IPS-20b (cell line): ENCODE measurements at regions not wholly inside any gene's neighbourhood (a gene's known extent, or its start where the extent isn't known, plus 50 kb on each side); places are given as distances from the start of the nearest gene placed in this dataset.

Experiments used
- H3K27ac ChIP-seq: one replicate; pipeline ENCODE4 v1.5.1; 2013; ENCODE audit warnings: low read length
- H3K27me3 ChIP-seq: 2 replicates; pipeline ENCODE4 v1.6.1; 2013; ENCODE audit warnings: mild to moderate bottlenecking, low read length, inconsistent platforms; ENCODE audit not compliant: insufficient read depth
- H3K36me3 ChIP-seq: 2 replicates; pipeline ENCODE4 v1.6.1; 2013; ENCODE audit warnings: low read depth, mild to moderate bottlenecking, inconsistent platforms, low read length, moderate library complexity; ENCODE audit not compliant: insufficient read depth
- H3K4me1 ChIP-seq: 2 replicates; pipeline ENCODE4 v1.6.1; 2013; ENCODE audit warnings: mild to moderate bottlenecking, control low read depth, inconsistent platforms, low read length, moderate library complexity; ENCODE audit not compliant: insufficient read depth
- H3K4me3 ChIP-seq: 2 replicates; pipeline ENCODE4 v1.5.1; 2013; ENCODE audit warnings: mild to moderate bottlenecking, low read length, inconsistent platforms
- H3K9ac ChIP-seq: 2 replicates; pipeline ENCODE4 v1.6.1; 2013; ENCODE audit warnings: low read depth, mild to moderate bottlenecking, inconsistent platforms, low read length, moderate library complexity
- H3K9me3 ChIP-seq: 2 replicates; pipeline ENCODE4 v1.6.1; 2013; ENCODE audit warnings: mild to moderate bottlenecking, low read depth, low read length, inconsistent platforms; ENCODE audit not compliant: insufficient read depth

DNA sequence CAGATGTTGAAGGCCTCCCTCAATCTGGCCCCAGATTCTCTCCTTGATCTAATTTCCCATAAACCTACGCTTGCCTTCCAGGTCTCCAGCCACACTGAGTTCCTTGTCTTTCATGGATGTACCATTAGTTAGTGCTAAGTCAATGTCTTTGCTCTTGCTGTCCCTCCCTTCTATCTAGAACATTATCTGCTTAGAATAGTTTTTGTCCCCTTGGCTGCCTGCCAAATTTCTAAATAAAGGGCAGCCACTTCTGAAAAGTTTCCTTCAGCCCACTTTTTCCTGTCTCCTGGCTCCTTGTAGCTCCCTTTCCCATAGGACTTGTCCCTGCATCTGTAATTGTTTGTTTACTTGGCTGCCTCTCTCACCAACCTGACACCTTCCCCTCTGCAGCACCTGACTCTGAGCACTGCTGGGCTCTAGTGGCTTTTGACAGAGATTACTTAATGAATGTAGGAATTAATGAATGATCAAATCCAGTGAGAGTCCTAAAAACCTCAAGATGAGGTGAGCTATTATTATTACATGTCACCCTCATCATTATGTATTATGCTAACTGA lies 58.3 kb downstream of the CXCL12 start:
- H3K36me3 ChIP-seq, result no peaks in the 10 kb centered on the region
- H3K4me1 ChIP-seq, result no peaks in the 10 kb centered on the region
- H3K4me3 ChIP-seq, result no peak overlapping the region
- H3K27ac ChIP-seq, result no peak overlapping the region
- H3K27me3 ChIP-seq, result no peaks in the 10 kb centered on the region
- H3K9me3 ChIP-seq, result no peaks in the 10 kb centered on the region
- no peak overlapping the region for H3K9ac ChIP-seq

DNA sequence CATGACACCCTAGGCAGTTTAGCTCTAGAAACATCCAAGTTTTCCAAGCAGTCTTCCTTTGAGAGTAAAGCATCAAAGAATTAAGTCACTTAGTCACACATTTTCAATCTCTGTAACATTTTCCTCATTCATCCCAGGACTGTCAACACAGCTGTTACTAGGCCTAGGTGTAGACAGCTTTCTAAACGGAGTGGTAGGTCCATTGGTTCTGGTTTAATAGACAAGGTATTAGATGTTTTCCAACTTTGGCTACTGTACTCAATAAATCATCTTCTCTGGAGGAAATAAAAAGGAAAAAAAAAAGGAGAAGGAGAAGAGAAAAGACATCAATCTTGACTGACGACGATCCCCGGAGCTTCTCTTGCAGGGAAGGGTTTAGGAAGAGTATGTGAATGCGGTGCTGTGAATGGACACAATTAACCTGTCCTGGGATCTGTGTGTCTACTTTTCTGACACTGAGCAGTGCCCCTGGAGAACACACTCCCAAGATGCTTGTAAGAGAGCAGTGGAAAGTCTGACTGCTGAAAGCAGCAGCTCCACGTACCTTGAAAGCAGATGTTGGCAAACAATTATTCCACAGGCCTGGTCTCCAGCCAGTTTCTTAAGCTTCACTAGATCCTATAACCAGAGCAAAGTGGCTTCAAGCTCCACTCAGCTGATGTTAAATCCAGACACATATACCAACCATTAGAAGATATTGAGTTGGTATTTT lies 59.1 kb downstream of the CXCL12 start:
- H3K4me3 ChIP-seq, result no peak overlapping the region
- no peaks in the 10 kb centered on the region for H3K27me3 ChIP-seq
- no peak overlapping the region for H3K9ac ChIP-seq
- no peak overlapping the region for H3K27ac ChIP-seq
- no peaks in the 10 kb centered on the region for H3K4me1 ChIP-seq
- no peaks in the 10 kb centered on the region for H3K36me3 ChIP-seq
- H3K9me3 ChIP-seq, result no peaks in the 10 kb centered on the region

DNA sequence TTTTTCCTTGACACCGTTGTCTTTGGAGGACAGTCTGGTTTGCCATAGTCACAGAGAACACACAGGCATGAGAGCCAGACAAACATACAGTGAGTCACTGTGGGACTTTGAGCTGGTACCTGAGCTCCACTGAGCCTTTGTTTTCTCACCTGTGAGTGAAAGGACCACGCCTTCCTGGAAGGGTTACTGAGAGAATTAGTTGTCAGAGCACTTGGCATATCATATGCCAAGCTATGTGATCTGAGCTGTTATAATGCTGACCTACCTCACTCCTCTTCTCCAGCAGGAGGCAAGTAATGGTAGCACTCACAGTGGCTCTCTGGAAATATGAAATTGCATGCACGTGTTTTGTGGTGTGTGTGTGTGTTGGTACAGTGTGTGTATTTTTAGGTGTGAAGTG lies 59.7 kb downstream of the CXCL12 start:
- Histone ChIP-seq H3K9ac (no peak overlapping the region), H3K9me3 (no peaks in the 10 kb centered on the region), H3K36me3 (no peaks in the 10 kb centered on the region), H3K4me1 (no peaks in the 10 kb centered on the region), H3K27ac (no peak overlapping the region), H3K4me3 (no peak overlapping the region), H3K27me3 (no peaks in the 10 kb centered on the region)

DNA sequence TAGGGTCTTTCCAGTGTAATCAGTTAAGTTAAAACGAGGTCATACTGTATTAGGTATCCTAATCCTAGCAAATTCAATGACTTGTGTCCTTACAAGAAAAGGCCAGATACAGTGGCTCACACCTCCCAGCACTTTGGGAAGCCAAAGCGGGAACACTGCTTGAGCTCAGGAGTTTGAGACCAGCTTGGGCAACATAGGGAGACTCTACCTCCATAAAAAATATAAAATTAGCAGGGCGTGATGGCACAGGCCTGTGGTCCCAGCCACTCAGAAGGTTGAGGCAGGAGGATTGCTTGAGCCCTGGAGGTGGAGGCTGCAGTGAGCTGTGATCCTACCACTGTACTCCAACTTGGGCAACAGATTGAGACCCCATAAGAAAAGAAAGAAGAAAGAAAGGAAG lies 61.1 kb downstream of the CXCL12 start:
- Histone ChIP-seq H3K27ac (no peak overlapping the region), H3K4me3 (no peak overlapping the region), H3K4me1 (no peaks in the 10 kb centered on the region), H3K9me3 (no peaks in the 10 kb centered on the region), H3K9ac (no peak overlapping the region), H3K36me3 (no peaks in the 10 kb centered on the region), H3K27me3 (no peaks in the 10 kb centered on the region)

DNA sequence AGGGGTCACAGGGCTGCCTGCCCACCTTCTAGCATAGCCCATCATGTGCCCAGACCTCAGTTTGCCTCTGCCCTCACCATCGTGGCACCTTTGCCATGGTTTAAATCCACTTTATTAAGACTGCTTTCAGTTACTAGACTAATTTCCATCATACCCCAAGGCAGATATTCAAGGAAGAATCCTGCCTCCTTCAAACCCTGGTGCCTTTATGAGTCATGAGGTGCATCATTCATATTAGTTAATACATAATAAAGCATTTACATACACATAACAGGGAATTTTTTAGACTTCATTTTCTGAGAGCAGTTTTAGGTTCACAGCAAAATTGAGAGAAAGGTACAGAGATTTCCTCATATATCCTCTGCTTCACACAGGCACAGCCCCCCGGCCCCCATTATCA lies 62.8 kb downstream of the CXCL12 start:
- no peaks in the 10 kb centered on the region for H3K27me3 ChIP-seq
- no peak overlapping the region for H3K9ac ChIP-seq
- H3K4me3 ChIP-seq, result no peak overlapping the region
- no peaks in the 10 kb centered on the region for H3K9me3 ChIP-seq
- H3K4me1 ChIP-seq, result no peaks in the 10 kb centered on the region
- no peak overlapping the region for H3K27ac ChIP-seq
- no peaks in the 10 kb centered on the region for H3K36me3 ChIP-seq

DNA sequence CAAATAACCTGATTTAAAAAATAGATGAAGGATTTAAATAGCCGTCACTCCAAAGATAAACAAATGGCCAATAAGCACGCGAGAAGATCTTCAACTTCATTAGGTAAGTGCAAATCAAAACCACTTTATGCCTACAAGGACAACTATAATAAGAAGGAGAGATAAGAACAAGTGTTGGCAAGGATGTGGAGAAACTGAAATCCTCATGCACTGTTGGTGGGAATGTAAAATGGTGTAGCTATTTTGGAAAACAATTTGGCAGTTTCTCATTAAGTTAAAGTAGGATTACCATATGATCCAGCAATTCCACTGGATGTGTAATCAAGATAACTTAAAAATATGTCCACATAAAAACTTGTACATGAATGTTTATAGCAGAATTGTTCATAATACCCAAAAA lies 64.1 kb downstream of the CXCL12 start:
- Histone ChIP-seq H3K9me3 (no peaks in the 10 kb centered on the region), H3K4me1 (no peaks in the 10 kb centered on the region)

DNA sequence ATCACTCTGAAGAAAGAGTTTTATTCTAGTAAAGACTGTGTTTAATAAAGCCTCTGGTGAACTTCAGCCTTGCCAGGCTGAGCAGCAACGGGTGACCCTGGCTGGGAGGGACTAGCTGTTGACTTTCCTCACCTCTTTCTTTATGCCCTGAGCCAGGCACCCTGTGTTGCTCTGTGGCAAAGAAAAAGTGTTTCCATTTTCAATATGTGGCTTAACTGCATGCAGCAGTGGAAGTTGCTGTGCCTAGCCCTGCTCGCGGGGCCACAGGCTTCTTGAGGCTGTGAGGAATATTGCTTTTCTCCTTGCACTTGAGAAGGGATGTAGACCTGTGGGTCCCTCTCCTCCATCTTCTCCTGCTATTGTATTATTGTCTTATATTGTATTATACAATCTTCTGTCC lies 67.0 kb downstream of the CXCL12 start:
- H3K9ac ChIP-seq, result no peak overlapping the region
- H3K9me3 ChIP-seq, result no peaks in the 10 kb centered on the region
- no peak overlapping the region for H3K27ac ChIP-seq

More for the DNA sequence above, 64.1 kb downstream of the CXCL12 start:
- Histone ChIP-seq H3K9ac (no peak overlapping the region), H3K27me3 (no peaks in the 10 kb centered on the region), H3K27ac (no peak overlapping the region), H3K4me3 (no peak overlapping the region), H3K36me3 (no peaks in the 10 kb centered on the region)

DNA sequence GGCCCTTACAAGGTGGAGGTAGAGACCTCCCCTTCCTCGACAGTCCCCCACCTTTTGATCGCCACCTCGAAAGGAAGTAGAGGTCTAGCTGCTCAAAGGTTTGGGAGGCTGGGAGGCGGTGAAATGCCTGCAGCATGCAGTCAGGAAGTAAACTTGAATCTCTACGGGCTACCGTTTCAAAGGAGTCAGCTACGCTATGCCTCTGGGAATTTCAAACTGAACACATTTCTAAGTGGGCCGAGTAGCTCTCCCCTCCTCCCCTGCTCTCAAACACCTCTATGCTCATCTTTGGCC lies 68.0 kb downstream of the CXCL12 start:
- Histone ChIP-seq H3K36me3 (no peaks in the 10 kb centered on the region), H3K4me1 (no peaks in the 10 kb centered on the region), H3K27me3 (peaks cover 7% of the 10 kb centered on the region), H3K27ac (no peak overlapping the region), H3K4me3 (no peak overlapping the region), H3K9me3 (no peaks in the 10 kb centered on the region), H3K9ac (no peak overlapping the region)

More for the DNA sequence above, 67.0 kb downstream of the CXCL12 start:
- H3K36me3 ChIP-seq, result no peaks in the 10 kb centered on the region
- no peak overlapping the region for H3K4me3 ChIP-seq
- no peaks in the 10 kb centered on the region for H3K27me3 ChIP-seq
- no peaks in the 10 kb centered on the region for H3K4me1 ChIP-seq

DNA sequence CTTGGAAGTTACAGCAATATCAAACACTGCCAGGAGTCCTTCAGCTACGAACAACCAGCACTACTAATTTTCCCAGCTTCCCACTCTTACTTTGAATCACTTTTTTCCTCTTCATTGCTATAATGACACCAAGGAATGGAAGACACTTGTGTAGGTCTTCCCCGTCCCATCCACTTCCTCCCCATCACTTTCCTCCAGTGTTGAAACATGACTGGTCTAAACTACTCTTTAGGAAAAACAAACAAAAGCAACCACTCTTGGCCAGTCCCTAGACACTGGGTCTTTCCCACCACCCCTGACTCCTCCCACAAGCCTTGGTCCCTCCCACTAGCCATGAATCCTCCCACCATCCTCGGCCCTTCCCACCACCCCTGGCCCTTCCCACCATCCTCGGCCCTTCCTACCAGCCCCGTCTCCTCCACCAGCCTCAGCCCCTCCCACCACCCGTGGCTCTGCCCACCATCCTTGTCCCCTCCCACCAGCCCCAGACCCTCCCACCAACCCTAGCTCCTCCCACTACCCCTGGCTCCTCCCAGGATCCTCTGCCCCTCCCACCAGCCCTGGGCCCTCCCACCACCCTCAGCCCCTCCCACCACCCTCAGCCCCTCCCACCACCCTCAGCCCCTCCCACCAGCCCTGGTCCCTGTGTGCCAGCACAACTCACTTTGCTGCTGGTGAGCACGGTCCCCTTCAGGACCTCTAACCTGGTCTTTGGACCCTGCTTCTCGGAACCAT lies 68.5 kb downstream of the CXCL12 start:
- Histone ChIP-seq H3K4me1 (peaks cover 1% of the 10 kb centered on the region; the same call in 1 of the 2 replicates), H3K4me3 (no peak overlapping the region), H3K9ac (no peak overlapping the region), H3K9me3 (no peaks in the 10 kb centered on the region), H3K36me3 (no peaks in the 10 kb centered on the region), H3K27me3 (peaks cover 12% of the 10 kb centered on the region), H3K27ac (no peak overlapping the region)

DNA sequence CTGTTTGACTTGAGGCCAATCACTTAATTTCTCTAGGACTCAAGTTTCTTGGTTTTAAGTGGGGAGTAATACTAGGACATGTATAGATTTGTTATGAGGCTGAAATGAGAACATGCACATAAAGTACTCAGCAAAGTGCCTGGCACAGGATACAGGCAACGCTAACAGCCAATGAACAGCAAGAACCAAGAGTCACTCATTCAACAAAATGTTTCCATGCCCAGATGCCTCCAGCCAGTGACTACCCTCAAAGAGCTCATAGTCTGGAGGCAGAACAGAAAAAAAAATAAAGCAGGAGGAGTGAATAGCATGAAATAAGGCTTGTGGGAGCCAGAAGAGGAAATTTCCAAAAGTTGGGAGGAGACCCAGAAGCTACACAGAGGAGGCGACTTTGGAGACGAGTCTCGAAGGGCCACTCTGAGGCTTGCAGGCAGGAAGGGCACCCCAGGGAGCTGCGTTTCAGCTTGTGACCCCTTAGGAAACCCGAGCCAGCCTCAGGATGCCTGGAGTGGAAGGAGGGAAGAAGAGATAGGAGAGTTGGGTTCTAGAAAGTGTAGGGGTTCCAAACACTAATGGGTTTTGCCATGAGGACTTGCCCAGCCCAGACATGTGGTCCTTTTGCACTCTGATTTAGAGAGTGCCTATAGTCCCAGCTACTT lies 70.0 kb downstream of the CXCL12 start:
- peaks cover 4% of the 10 kb centered on the region; the same call in 1 of the 2 replicates for H3K4me1 ChIP-seq
- H3K27ac ChIP-seq, result no peak overlapping the region
- H3K9me3 ChIP-seq, result no peaks in the 10 kb centered on the region
- H3K9ac ChIP-seq, result no peak overlapping the region
- no peaks in the 10 kb centered on the region for H3K36me3 ChIP-seq
- peaks cover 24% of the 10 kb centered on the region for H3K27me3 ChIP-seq
- H3K4me3 ChIP-seq, result no peak overlapping the region

DNA sequence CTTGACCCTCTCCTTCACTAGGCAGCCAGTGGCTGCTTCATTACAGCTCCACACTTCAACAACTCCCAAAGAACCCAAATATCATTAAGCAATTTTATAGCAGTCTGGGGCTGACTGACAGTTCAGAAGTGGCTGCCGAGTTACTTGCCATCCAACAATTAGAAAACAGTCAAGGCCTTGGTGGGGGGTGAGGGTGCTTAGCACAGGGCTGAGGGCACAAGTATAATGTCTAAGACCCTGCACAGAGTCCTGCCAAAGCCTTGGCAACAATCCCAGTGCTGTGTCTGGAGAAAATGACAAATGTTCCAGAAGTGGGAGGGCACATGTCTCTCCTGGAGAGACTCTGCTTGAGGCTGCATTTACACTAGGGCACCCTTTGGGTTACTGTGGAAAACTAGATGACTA lies 71.1 kb downstream of the CXCL12 start:
- Histone ChIP-seq H3K9ac (no peak overlapping the region), H3K36me3 (no peaks in the 10 kb centered on the region), H3K4me3 (no peak overlapping the region), H3K27me3 (peaks cover 34% of the 10 kb centered on the region), H3K27ac (no peak overlapping the region), H3K9me3 (no peaks in the 10 kb centered on the region), H3K4me1 (peaks cover 4% of the 10 kb centered on the region; the same call in 1 of the 2 replicates)
